ENCODE measurements at regions not wholly inside any gene's neighbourhood (a gene's known extent, or its start where the extent isn't known, plus 50 kb on each side); places are given as distances from the start of the nearest gene placed in this dataset.

- Mint-ChIP-seq H3K27me3 (no peaks in the 10 kb centered on the region), H3K4me1 (no peaks in the 10 kb centered on the region), H3K4me3 (no peak overlapping the region), H3K27ac (no peak overlapping the region), H3K9me3 (no peaks in the 10 kb centered on the region), H3K36me3 (no peaks in the 10 kb centered on the region)
- DNase-seq = no peak
- CTCF ChIA-PET = interaction anchor here (0.9 kb wide), 1 partner anchor 16 kb away, joined by 3 read pairs; no protein-coding TSS in a partner anchor
These were observed 140.4 kb downstream of the CENPW start for GRCh38 chr6:126480268-126480667.

- Mint-ChIP-seq H3K27me3 (no peaks in the 10 kb centered on the region), H3K9me3 (no peaks in the 10 kb centered on the region), H3K27ac (no peak overlapping the region), H3K4me1 (no peaks in the 10 kb centered on the region), H3K36me3 (no peaks in the 10 kb centered on the region), H3K4me3 (no peak overlapping the region)
- no peak for DNase-seq
- CTCF ChIA-PET = no interaction called here
These were observed 141.4 kb downstream of the CENPW start for GRCh38 chr6:126481319-126481718.

GRCh38 chr6:126504792-126505191 is 164.9 kb downstream of the CENPW start:
- DNase-seq = no peak
- no peak overlapping the region for H3K27ac Mint-ChIP-seq
- CTCF ChIA-PET = no interaction called here
- H3K9me3 Mint-ChIP-seq = peaks cover 2% of the 10 kb centered on the region
- no peaks in the 10 kb centered on the region for H3K4me1 Mint-ChIP-seq
- H3K27me3 Mint-ChIP-seq = no peaks in the 10 kb centered on the region
- no peak overlapping the region for H3K4me3 Mint-ChIP-seq
- H3K36me3 Mint-ChIP-seq = no peaks in the 10 kb centered on the region

GRCh38 chr6:126513198-126513597 is 173.3 kb downstream of the CENPW start:
- Mint-ChIP-seq H3K27ac (no peak overlapping the region), H3K4me3 (no peak overlapping the region), H3K36me3 (no peaks in the 10 kb centered on the region), H3K9me3 (no peaks in the 10 kb centered on the region), H3K27me3 (no peaks in the 10 kb centered on the region), H3K4me1 (no peaks in the 10 kb centered on the region)
- CTCF ChIA-PET = no interaction called here
- no peak for DNase-seq

DNA sequence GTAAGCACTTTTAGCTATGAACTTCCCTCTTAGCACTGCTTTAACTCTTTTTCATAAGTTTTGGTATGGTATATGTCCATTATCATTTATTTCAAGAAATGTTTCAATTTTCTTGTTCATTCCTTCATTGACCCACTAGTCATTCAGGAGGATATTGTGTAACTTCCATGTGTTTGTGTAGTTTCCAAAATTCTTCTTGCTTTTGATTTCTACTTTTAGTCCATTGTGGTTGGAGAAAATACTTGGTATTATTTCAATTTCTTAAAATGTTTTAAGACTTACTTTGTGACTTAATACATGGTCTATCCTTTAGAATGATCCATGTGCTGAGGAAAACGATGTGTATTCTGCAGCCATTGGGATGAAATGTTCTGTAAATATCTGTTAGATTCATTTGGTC is 176.5 kb downstream of the CENPW start:
- no peaks in the 10 kb centered on the region for H3K36me3 Mint-ChIP-seq
- CTCF ChIA-PET = no interaction called here
- no peaks in the 10 kb centered on the region for H3K4me1 Mint-ChIP-seq
- no peak overlapping the region for H3K4me3 Mint-ChIP-seq
- H3K27me3 Mint-ChIP-seq = no peaks in the 10 kb centered on the region
- no peaks in the 10 kb centered on the region for H3K9me3 Mint-ChIP-seq
- DNase-seq = no peak
- H3K27ac Mint-ChIP-seq = no peak overlapping the region

DNA sequence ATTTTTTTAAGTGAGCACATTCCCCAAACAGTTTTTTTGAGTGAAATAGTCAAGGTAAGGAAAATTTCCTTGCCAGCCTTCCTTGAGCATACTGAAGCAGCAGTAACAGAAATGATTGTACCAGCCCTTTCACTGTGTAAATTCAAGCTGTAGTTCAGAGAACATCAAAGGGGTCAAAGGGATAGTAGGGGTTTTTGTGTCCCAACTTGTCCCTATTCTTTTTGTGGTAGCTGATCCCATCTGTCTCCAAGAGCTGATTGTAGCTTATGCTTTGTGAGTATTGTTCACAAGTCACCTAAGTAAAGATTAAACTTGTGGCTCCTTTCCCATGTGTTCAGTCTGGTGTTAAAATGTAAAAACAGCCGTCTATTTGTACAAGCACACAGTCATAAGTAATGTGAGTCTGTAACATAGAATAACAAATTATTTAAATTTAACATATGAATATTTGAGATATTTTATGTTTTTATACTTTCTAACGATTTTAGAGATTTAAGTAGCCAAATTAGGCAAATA is 185.0 kb downstream of the CENPW start:
- CTCF ChIA-PET = no interaction called here
- no peaks in the 10 kb centered on the region for H3K4me1 Mint-ChIP-seq
- H3K9me3 Mint-ChIP-seq = no peaks in the 10 kb centered on the region
- no peaks in the 10 kb centered on the region for H3K36me3 Mint-ChIP-seq
- H3K27me3 Mint-ChIP-seq = no peaks in the 10 kb centered on the region
- no peak for DNase-seq
- H3K27ac Mint-ChIP-seq = no peak overlapping the region
- no peak overlapping the region for H3K4me3 Mint-ChIP-seq

DNA sequence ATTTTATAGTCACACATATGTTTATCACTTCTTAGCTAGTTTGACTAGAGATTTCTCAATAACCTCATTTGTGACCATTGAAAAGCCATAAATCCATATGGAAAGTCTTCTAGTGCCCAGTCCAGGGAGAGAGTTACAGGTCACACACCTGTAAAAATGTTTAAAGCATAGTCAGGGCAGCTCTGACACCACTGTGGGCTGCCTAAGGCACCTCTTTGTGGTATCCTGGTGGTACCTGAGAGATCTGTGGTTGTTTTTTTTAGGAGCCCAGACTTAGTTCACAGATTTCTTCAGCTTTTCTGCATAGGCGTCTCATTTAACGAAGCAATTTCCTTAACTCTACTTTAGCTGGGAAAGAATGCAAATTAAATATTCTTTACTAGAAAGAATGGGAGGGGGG is 186.6 kb downstream of the CENPW start:
- Mint-ChIP-seq H3K27me3 (no peaks in the 10 kb centered on the region), H3K4me1 (no peaks in the 10 kb centered on the region), H3K9me3 (no peaks in the 10 kb centered on the region), H3K36me3 (no peaks in the 10 kb centered on the region), H3K4me3 (no peak overlapping the region), H3K27ac (no peak overlapping the region)
- CTCF ChIA-PET = no interaction called here
- DNase-seq = no peak

- H3K4me3 Mint-ChIP-seq = no peak overlapping the region
- CTCF ChIA-PET = no interaction called here
- H3K27me3 Mint-ChIP-seq = no peaks in the 10 kb centered on the region
- DNase-seq = no peak
- no peak overlapping the region for H3K27ac Mint-ChIP-seq
- no peaks in the 10 kb centered on the region for H3K36me3 Mint-ChIP-seq
- H3K9me3 Mint-ChIP-seq = no peaks in the 10 kb centered on the region
- H3K4me1 Mint-ChIP-seq = no peaks in the 10 kb centered on the region
These were observed 187.2 kb downstream of the CENPW start for GRCh38 chr6:126526996-126527606.

DNA sequence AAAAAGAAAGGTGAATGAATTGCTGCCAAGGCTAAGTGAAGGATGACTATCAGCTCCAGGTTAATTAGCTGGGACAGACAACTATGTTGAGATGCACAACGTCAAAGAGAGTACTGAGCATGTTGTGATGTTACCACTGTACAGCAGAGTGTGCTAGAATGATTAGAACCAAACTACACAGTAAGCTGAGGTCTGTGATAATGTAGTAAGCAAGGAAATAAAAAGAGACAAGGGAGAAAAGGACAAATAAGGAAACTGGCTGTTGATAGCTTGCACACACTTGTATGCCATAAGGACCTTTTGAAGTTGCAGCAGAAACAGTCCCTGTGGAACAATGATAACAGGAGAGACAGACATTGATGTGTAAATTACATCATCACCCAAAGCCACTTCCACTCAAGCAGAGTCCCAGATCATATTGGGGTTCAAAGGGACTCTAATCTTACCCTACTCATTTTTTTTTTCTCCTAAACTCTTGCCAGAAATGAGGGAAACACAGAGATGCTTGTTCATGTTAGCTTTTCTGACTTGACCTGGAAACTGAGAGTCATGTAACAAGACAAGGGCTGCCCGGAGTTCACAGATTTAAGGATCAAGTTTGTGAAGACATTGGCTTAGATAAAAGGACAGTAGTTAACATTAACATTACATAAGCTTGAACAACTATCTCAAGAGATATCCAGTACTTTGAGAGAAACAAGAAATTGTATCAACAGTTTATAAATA is 189.9 kb downstream of the CENPW start:
- no peak overlapping the region for H3K4me3 Mint-ChIP-seq
- H3K36me3 Mint-ChIP-seq = no peaks in the 10 kb centered on the region
- no peaks in the 10 kb centered on the region for H3K27me3 Mint-ChIP-seq
- no peak for DNase-seq
- H3K9me3 Mint-ChIP-seq = no peaks in the 10 kb centered on the region
- no peaks in the 10 kb centered on the region for H3K4me1 Mint-ChIP-seq
- CTCF ChIA-PET = no interaction called here
- no peak overlapping the region for H3K27ac Mint-ChIP-seq

DNA sequence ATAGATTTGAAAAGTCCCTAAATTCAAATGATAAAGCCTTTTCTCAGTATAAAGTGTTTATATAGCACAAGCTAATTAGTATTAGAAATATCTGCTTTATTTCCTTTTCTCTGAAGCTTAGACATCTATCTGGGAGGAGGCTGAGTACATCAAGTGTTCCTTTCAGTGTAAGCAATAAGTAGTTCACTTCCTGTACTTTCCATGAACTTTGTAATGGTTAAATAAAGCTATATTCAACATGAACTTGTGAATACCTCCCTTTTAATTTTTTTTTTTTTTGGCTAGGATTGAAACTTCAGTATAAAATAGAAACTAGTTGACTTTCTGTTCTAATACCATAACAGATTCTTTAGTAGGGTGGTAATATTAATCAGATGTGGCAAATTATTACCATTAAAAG is 190.9 kb downstream of the CENPW start:
- CTCF ChIA-PET = no interaction called here
- DNase-seq = no peak
- H3K27ac Mint-ChIP-seq = no peak overlapping the region
- H3K27me3 Mint-ChIP-seq = no peaks in the 10 kb centered on the region
- H3K4me3 Mint-ChIP-seq = no peak overlapping the region
- H3K36me3 Mint-ChIP-seq = no peaks in the 10 kb centered on the region
- no peaks in the 10 kb centered on the region for H3K4me1 Mint-ChIP-seq
- no peaks in the 10 kb centered on the region for H3K9me3 Mint-ChIP-seq

DNA sequence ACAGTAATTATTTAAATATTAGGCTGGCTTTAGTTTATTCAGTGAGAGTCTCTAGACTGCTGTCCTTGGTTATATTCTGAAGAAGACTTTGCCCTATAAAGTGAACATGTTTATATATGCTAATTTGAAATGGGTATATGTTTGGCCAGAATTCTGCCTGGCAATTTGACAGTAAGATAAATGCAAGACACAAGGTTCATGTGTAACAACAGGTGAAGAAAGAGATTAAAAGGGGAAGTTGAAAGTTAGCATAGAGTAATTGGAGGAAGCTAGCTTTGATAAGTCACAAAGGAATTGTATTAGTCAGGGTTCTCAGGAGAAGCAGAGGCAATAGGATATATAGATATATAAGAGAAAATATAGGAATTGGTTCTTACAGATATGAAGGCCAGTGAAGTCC is 191.4 kb downstream of the CENPW start:
- CTCF ChIA-PET = no interaction called here
- no peaks in the 10 kb centered on the region for H3K9me3 Mint-ChIP-seq
- no peaks in the 10 kb centered on the region for H3K36me3 Mint-ChIP-seq
- no peak for DNase-seq
- no peaks in the 10 kb centered on the region for H3K27me3 Mint-ChIP-seq
- H3K4me1 Mint-ChIP-seq = no peaks in the 10 kb centered on the region
- H3K4me3 Mint-ChIP-seq = no peak overlapping the region
- H3K27ac Mint-ChIP-seq = no peak overlapping the region

- Mint-ChIP-seq H3K36me3 (no peaks in the 10 kb centered on the region), H3K27ac (no peak overlapping the region), H3K4me3 (no peak overlapping the region), H3K27me3 (no peaks in the 10 kb centered on the region), H3K4me1 (no peaks in the 10 kb centered on the region), H3K9me3 (no peaks in the 10 kb centered on the region)
- CTCF ChIA-PET = no interaction called here
- no peak for DNase-seq
These were observed 191.9 kb downstream of the CENPW start for GRCh38 chr6:126531840-126532239.

GRCh38 chr6:126534401-126534800 is 194.5 kb downstream of the CENPW start:
- no peak overlapping the region for H3K4me3 Mint-ChIP-seq
- H3K27me3 Mint-ChIP-seq = no peaks in the 10 kb centered on the region
- H3K27ac Mint-ChIP-seq = no peak overlapping the region
- no peaks in the 10 kb centered on the region for H3K36me3 Mint-ChIP-seq
- no peaks in the 10 kb centered on the region for H3K9me3 Mint-ChIP-seq
- CTCF ChIA-PET = no interaction called here
- DNase-seq = no peak
- H3K4me1 Mint-ChIP-seq = no peaks in the 10 kb centered on the region

GRCh38 chr6:126535138-126535537 is 195.2 kb downstream of the CENPW start:
- Mint-ChIP-seq H3K36me3 (no peaks in the 10 kb centered on the region), H3K4me1 (no peaks in the 10 kb centered on the region), H3K27ac (no peak overlapping the region)

GRCh38 chr6:126535595-126535994 is 195.7 kb downstream of the CENPW start:
- Mint-ChIP-seq H3K4me3 (no peak overlapping the region), H3K27me3 (no peaks in the 10 kb centered on the region), H3K36me3 (no peaks in the 10 kb centered on the region), H3K27ac (no peak overlapping the region), H3K9me3 (no peaks in the 10 kb centered on the region), H3K4me1 (no peaks in the 10 kb centered on the region)
- DNase-seq = no peak
- CTCF ChIA-PET = no interaction called here

More at GRCh38 chr6:126535138-126535537, 195.2 kb downstream of the CENPW start:
- no peak overlapping the region for H3K4me3 Mint-ChIP-seq
- H3K27me3 Mint-ChIP-seq = no peaks in the 10 kb centered on the region
- no peak for DNase-seq
- CTCF ChIA-PET = no interaction called here
- no peaks in the 10 kb centered on the region for H3K9me3 Mint-ChIP-seq
